GM23248 (cell line): ENCODE measurements at regions not wholly inside any gene's neighbourhood (a gene's known extent, or its start where the extent isn't known, plus 50 kb on each side); places are given as distances from the start of the nearest gene placed in this dataset.

Experiments used
- EZH2 ChIP-seq: fragments of 200-600 bp; sonication (generic); IDR thresholded peaks from 2 replicates; pipeline ENCODE4 v1.6.1; 2018; ENCODE audit warnings: antibody characterized with exemption, mild to moderate bottlenecking; ENCODE audit not compliant: insufficient read depth, poor library complexity, severe bottlenecking
- EZH2phosphoT487 ChIP-seq: fragments of 200-600 bp; sonication (generic); IDR thresholded peaks from 2 replicates; pipeline ENCODE4 v1.6.1; 2018; ENCODE audit warnings: antibody characterized with exemption, moderate library complexity, mild to moderate bottlenecking, low read depth; ENCODE audit not compliant: insufficient read depth

DNA sequence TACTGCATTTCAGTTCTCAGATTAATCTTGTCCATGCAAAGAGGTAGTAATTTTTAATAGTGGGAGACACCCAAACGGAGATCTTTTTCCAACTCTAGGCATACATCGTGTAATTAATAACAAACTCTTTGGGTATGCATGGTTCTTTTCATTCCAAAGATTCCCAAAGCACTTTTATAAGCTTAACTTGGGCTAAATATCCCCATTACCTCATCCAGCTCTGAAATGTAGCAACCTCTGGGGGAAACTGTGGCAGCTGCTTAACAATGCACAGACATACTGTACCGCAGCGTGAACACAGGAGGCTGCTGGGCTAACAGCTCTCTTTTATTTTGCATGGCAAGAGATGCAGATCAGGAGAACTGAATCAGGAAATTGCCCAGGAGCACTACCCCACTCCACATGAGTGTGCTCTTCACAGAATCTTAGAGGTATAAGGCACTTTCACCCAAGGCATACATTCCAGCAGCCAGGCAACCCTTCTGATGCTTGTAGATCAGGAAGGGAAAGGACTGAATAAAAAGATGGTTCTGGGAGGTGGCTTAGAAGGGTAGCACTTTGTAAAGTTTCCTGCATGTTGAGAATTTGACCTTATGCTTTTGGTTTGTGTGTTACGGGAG lies 114.4 kb upstream of the GLI3 start:
- TF ChIP-seq EZH2phosphoT487 (no peak), EZH2 (no peak)
